Pancreas (tissue), 10 donors: ENCODE measurements at regions not wholly inside any gene's neighbourhood (a gene's known extent, or its start where the extent isn't known, plus 50 kb on each side); places are given as distances from the start of the nearest gene placed in this dataset.
A peak's percentile ranks its signal among the peaks of the same experiment; 100 is the strongest.

ENCODE experiments used
- ATAC-seq, 4 donors: fragments of 200-7000 bp; cut with Tn5 transposase; one replicate each; pipeline versions ENCODE4 v1.8.0 to v1.9.1; 2020; ENCODE audit warnings: mild to moderate bottlenecking in 4 of 4, moderate library complexity in 4 of 4
- DNase-seq, 6 donors: peaks; one replicate each; pipeline ENCODE4 v3.0.0-alpha.2; 2020
- FAIRE-seq: peaks from 2 replicates; lab custom pipeline; 2012; peaks lifted over from hg19 to GRCh38; lab: Jason Lieb, UNC
- H3K27ac ChIP-seq, 4 donors: fragments of 200-600 bp; sonication (generic); 1 replicate in 3 of 4; 2 replicates in 1 of 4; pipeline versions ENCODE4 v1.5.0 to v1.8.0; 2020
- H3K27me3 ChIP-seq, 4 donors: fragments of 200-600 bp; one replicate each; pipeline ENCODE4 v1.8.0; 2021
- H3K36me3 ChIP-seq, 3 donors: fragments of 200-600 bp; sonication (generic) in 1 of 3; one replicate each; pipeline versions ENCODE4 v1.5.0 to v1.8.0; 2020 to 2021
- H3K4me1 ChIP-seq, 3 donors: fragments of 200-600 bp; one replicate each; pipeline ENCODE4 v1.8.0; 2021
- H3K4me3 ChIP-seq, 4 donors: fragments of 200-600 bp; sonication (generic) in 2 of 4; one replicate each; pipeline versions ENCODE4 v1.5.0 to v1.8.0; 2020 to 2021
- H3K9me3 ChIP-seq, 4 donors: fragments of 200-600 bp; one replicate each; pipeline ENCODE4 v1.8.0; 2021
- CTCF ChIP-seq, 4 donors: fragments of 200-600 bp; sonication (generic) in 3 of 4; IDR thresholded peaks; one replicate each; pipeline versions ENCODE4 v1.5.0 to v1.8.0; 2021; ENCODE audit warnings: antibody characterized with exemption in 4 of 4
- WGBS, 2 donors: extraction: QIAGEN DNeasy Blood & Tissue Kit; methylation state at CpG; one replicate each; pipeline ENCODE4 v1.1.7; 2013; 5-methylcytosine and 5-hydroxymethylcytosine counted together
- intact Hi-C, 3 donors: fragments of 100-400 bp; cut with DNase I; formaldehyde crosslinking; loops; one replicate each; pipeline versions ENCODE4 v1.11.1 to v1.14.2; 2022
- donor health status: healthy with polysubstance abuse.
- donor health status: DM: no; HTN: no; CAD: no; lungs with moderate emphysema.
- donor health status: DM: no; HTN: no; CAD: no.
- donor health status: control.
- donor health status: control.
- donor health status: Bipolar disorder and iron deficiency.
- donor health status: DM: yes; HTN: yes; CAD: no.
- donor health status: DM: no; HTN: no; CAD: no.
- donor health status: DM: no; HTN: no; CAD: no.
- donor health status: DM: yes; HTN: yes; CAD: no.

GRCh38 chr10:132134241-132135052 lies 52.3 kb upstream of the DPYSL4 start:
- no peak for TF ChIP-seq CTCF (IDR thresholded peaks at IDR 0.05)

GRCh38 chr10:132135053-132135872 lies 51.5 kb upstream of the DPYSL4 start:
- Histone ChIP-seq H3K36me3 (no peaks in the 10 kb centered on the region), H3K4me3 (no peak overlapping the region), H3K9me3 (no peaks in the 10 kb centered on the region), H3K27ac (no peak overlapping the region), H3K27me3 (peaks cover 0 to 3% (median 0%) of the 10 kb centered on the region in 4 donors), H3K4me1 (no peaks in the 10 kb centered on the region)
- intact Hi-C loops, result no loop called here
- FAIRE-seq, result no peak
- peak in 3 of 6 donors; percentile 21 to 62 (median 50) for DNase-seq
- WGBS, 2 donors, result 82 to 86% methylated on average over 39 of the region's 39 CpGs
- no peak for ATAC-seq
- TF ChIP-seq CTCF (IDR thresholded peaks at IDR 0.05), result no peak

More at GRCh38 chr10:132134241-132135052, 52.3 kb upstream of the DPYSL4 start:
- no peaks in the 10 kb centered on the region for H3K4me1 ChIP-seq
- ATAC-seq (no peak), DNase-seq (peak in 2 of 6 donors; percentile 8 to 29), FAIRE-seq (no peak)
- WGBS, 2 donors, result 75 to 83% methylated on average over 38 of the region's 38 CpGs
- H3K36me3 ChIP-seq, result no peaks in the 10 kb centered on the region
- intact Hi-C loops, result no loop called here
- H3K4me3 ChIP-seq, result no peak overlapping the region
- no peak overlapping the region for H3K27ac ChIP-seq
- no peaks in the 10 kb centered on the region for H3K9me3 ChIP-seq
- peaks cover 0 to 3% (median 0%) of the 10 kb centered on the region in 4 donors for H3K27me3 ChIP-seq

GRCh38 chr10:132136097-132136521 lies 50.6 kb upstream of the DPYSL4 start:
- peaks cover 0 to 3% (median 0%) of the 10 kb centered on the region in 4 donors for H3K27me3 ChIP-seq
- no peak for FAIRE-seq
- TF ChIP-seq CTCF (IDR thresholded peaks at IDR 0.05), result no peak
- H3K4me3 ChIP-seq, result no peak overlapping the region
- H3K4me1 ChIP-seq, result no peaks in the 10 kb centered on the region
- H3K36me3 ChIP-seq, result no peaks in the 10 kb centered on the region
- no peak overlapping the region for H3K27ac ChIP-seq
- peak in 4 of 6 donors; percentile 10 to 58 (median 35) for DNase-seq
- 68 to 69% methylated on average over 22 of the region's 22 CpGs for WGBS, 2 donors
- intact Hi-C loops, result no loop called here
- no peak for ATAC-seq
- no peaks in the 10 kb centered on the region for H3K9me3 ChIP-seq

GRCh38 chr10:132136689-132137088 lies 50.1 kb upstream of the DPYSL4 start:
- intact Hi-C loops, result no loop called here
- Histone ChIP-seq H3K4me3 (no peak overlapping the region), H3K27me3 (peaks cover 0 to 3% (median 0%) of the 10 kb centered on the region in 4 donors), H3K4me1 (no peaks in the 10 kb centered on the region), H3K9me3 (no peaks in the 10 kb centered on the region), H3K36me3 (no peaks in the 10 kb centered on the region), H3K27ac (no peak overlapping the region)
- TF ChIP-seq CTCF (IDR thresholded peaks at IDR 0.05), result no peak
- FAIRE-seq, result no peak
- 69 to 75% methylated on average over 10 of the region's 10 CpGs for WGBS, 2 donors
- DNase-seq, result peak in 3 of 6 donors; percentile 10 to 39 (median 32)
- ATAC-seq, result no peak
